GM19351 (cell line): ENCODE measurements at regions not wholly inside any gene's neighbourhood (a gene's known extent, or its start where the extent isn't known, plus 50 kb on each side); places are given as distances from the start of the nearest gene placed in this dataset.

ENCODE experiments used
- ATAC-seq: cut with Tn5 transposase; IDR thresholded peaks from one replicate; pipeline ENCODE4 v1.9.1; 2021; ENCODE audit warnings: mild to moderate bottlenecking, moderate library complexity; ENCODE audit not compliant: unreplicated experiment

DNA sequence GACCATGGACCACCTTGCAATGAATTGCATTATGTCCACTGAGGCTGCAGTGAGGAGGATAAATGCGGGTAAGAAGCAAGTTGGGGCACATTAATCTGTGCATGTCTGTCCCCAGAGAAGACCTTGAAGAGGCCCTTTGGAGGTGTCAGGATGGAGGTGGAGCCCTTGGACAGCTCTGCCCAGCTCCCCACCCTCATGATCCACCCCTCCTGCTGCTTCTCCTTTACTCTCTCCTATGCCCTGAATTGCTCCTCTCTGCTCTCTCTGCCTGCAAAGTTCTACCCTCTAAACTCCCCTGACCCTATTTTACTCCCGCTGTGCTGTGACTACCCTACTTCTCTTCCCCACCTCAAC, 292.4 kb upstream of the USP24 start:
- ATAC-seq: no peak

DNA sequence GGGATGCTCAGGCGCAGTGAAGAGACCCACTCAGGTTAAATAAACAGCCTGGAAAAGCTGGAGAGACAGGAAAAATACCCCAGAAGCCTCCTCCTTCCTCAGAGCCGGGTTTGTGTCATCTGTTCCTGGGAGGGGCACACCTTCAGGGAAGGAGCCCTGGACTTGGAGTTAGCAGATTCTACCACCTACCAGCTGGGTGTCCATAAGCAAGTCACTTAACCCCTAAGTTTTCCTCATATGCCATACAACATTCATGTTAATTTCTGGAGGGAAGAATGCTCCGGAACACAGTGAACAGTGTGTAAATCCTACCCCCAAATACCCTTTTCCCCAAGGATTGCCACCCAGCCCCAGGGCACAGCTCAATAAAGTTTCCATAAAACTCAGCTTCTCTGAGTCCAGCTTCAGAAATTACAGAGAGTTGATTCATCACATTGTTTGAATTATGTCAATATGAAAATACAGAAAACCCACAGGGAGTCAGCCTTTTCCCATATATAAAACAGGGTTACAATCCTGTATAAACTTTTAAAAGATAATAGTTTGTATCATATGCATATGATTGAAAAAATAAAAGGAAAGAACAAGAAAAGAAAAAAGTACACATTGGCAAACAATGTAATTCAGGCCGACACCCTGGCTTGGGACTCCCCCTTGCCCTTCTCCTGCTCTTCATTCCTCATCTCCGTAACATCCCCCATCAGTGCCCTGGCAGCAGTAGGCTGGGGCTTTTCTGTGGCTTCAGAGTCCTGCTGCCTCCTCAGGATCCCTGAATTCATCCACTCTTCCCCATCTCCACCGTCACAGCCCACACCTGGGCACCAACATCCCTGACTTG, 291.8 kb upstream of the USP24 start:
- no peak for ATAC-seq

DNA sequence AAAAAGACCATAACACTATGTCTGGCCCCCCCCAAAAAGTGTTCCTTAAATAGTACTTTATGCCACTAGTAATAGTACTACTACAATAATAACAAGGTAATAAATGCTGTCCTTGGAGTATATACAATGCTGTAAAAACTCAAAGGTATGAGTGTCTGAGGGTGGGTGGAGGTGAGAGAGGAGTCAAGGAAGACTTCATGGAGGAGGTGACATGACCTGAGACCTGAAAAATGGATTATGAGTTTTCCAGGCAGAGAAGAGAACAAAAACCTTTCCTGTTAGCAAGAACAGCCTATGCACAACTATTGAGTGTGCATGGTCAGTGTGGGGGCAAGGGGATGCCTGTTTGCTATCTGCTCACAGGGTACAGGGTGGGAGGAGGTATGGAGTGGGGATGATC, 290.2 kb upstream of the USP24 start:
- ATAC-seq: no peak

DNA sequence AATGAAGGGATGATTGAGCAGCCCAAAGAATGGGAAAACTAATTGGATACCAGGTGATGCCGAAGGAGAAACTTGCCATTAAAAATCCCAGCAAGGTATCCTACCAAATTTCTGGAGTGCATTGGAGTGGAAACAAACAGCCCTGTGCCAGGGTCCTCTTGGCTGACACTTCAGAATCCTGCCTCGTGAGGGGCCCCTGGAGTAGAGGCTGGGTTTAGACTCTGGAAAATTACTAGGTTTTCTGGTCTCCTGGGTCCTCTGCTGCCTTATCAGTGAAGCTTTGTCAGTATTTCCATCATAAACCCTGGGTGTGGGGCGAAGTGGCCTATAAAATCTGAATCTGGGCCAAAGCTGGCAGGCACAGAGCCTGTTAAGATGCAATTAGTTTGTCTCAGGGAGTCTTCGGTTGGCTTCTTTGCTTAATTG, 289.2 kb upstream of the USP24 start:
- no peak for ATAC-seq

DNA sequence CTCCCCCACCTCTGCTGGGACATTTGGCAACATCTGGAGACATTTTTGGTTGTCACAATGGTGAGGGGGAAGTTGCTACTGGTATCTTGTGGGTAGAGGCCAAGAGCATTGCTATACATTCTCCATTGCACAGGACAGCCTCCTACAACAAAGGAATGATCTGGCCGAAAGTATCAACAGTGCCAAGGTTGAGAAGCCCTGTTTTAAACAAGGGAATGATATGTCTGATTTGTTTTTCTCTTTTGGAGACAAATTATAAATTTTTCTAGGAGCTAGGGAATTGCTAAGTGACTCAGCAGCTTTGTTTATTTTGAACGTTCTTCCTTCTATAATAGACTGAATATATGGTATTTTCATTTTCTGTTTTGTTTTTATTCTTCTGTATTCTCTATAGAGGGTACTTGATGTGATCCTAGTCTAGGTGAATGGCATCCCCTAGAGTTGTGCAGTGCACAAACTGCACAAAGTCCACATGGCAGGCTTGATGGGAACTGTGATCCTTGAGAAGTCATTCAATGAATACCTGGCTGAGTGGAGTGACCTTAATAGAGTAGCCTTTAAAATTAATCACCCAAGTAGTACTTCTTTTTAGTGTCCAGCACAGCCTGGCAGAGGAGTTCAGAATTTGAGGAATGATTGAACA, 288.6 kb upstream of the USP24 start:
- no peak for ATAC-seq

DNA sequence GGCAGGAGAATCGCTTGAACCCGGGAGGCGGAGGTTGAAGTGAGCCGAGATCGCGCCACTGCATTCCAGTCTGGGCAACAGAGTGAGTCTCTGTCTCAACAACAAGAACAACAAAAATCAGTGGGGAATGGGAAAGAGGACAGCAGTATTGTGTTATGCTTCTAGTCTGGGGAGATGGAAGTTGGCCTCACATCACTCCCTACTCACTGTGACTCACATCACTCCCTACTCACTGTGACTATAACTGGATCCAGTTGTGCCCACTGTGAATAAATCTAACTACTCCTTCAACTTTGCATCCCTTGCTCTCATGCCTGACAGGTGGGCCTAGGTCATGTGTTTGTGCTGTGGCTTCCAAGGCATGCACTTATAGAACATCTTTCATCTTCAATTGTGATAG, 285.4 kb upstream of the USP24 start:
- ATAC-seq: no peak

DNA sequence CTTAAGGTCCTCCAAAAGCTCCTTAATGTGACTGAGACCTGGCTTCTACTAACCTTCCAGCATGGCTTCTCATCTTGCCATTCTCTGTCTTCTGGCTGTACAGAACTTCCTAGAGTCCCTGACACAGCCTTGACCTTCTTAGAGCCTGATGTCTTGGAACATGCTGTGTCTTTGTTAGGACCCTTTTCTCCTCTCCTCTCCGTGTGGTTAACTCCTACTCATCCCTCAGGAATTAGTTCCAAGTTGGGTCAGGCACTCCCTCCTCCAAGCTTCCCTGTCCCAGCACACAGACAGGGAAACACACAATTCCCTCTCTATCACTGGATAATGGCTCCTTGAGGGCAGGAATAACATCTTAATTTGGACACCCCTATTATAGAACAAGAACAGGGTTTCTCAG, 275.4 kb upstream of the USP24 start:
- ATAC-seq: no peak

DNA sequence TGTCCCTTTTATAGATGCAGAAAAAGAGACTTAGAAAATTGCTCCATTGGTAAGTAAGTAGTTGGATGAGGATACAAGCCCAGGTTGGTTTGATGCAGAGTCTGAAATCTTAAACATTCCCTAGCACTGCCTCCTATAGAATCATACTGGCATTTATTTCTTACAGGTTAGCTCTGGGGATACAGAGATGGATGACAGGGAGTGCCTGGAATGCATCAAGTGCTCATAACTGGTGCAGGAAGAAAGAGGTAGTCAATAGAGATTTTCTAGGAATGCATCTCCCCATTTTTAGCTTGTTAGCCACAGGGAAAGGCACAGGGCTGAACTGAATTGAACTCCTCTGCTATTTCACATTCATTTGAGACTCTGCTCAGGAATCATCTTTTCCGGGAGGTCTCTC, 269.0 kb upstream of the USP24 start:
- no peak for ATAC-seq

DNA sequence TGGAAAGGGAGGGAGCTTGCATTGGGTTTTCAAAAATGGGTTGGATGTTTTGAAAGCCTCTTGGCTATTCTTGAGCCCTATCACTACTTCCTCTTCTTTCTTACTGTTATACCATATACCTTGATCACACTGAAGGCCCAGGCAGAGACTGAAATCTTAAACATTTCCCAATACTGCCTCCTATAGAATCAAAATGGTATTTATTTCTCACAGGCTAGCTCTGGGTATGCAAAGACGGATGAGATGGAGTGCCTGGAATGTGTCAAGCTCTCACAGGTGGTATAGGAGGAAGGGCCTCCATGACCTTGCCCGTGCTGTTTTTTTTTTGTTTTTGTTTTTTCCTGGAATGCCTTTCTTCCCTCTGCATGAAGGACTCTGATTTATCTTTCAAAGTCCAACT, 268.4 kb upstream of the USP24 start:
- no peak for ATAC-seq

DNA sequence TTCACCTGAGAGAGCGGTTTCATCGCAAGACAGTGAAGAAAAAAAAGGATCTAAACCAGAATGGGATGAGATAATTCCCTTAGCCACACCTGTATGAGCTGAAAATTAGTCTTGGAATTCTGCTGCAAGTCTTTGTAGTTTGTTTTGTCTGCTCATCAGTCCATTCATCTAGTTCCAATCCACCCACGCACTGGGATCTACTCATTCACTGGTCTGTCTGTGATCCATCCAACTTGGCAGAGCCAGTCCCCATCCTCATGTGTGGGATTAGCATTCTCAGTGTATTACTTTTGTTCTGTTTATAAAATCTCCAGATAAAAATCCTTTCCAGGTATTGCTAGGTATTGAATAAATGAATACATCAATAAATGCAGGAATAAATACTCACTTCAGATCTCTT, 266.5 kb upstream of the USP24 start:
- no peak for ATAC-seq

DNA sequence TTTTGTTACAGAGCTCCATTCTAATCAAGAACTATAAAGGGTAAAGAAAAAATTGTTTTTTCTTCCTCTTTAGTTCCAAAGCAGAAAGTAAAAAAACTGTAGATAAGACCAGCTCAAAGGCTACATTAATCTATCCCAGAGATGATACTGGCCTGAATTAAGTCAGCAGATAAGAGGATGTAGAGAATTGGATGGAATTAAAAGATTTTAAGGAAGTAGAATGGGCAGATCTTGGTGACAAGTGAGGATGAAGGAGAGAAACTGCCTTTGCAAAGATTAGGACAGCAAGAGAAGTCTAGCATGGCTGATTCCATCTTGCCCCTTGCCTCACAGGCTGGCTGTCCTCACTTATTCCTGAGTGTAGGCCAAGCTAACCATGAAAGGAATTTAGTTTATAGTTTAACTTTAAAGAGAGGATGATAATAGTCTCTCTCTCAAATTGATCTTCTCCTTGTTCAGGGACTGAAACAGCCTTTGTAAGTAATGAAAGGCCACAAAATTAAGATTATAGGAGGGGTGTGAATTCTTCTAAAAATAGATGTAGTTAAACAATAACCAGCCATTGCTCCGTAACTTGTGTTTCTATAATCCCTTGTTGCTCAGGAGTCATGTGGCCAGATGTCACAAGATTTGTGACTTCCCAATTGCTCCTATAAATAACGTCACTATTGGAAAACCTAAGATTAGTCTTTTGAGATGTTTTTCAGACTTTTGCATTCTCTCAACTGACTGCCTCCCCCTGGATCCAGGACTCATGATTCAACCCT, 265.0 kb upstream of the USP24 start:
- no peak for ATAC-seq

DNA sequence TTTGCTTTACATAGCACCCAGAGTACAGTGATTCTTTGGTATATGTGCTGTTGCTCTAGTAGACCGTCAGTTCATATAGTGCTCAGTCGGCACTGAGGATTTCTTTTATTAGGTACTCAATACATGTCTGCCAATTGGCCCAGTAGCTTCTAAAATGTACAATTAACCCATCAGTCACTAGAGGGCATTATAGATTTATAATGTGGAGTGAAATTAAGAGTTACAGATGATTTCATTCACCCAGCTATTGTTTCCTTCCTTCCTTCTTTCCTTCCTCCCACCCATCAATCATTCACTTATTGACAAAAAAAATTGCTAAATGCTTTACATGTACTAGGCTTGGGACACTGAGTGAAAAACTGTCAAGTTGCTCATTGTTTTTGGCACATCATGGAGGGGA, 263.6 kb upstream of the USP24 start:
- no peak for ATAC-seq

DNA sequence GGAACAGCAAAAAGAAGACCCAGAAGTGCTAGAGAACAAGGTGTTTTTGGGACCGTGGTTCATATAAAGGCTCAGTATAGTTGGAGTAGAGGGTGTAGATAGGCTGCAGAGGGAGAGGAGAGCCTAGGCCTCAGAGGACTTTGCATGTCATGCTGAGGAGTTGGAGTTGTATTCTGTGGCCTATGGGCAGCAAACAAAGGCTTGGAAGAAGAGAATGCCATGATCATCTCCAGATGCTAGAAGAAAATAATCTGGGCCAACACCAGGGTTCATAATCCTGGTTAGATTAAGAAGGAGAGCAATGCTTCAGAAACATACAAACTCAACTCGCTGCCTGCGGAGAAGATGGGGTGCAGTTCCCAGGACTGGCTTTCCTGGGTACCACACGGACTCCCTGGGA, 262.8 kb upstream of the USP24 start:
- ATAC-seq: no peak

DNA sequence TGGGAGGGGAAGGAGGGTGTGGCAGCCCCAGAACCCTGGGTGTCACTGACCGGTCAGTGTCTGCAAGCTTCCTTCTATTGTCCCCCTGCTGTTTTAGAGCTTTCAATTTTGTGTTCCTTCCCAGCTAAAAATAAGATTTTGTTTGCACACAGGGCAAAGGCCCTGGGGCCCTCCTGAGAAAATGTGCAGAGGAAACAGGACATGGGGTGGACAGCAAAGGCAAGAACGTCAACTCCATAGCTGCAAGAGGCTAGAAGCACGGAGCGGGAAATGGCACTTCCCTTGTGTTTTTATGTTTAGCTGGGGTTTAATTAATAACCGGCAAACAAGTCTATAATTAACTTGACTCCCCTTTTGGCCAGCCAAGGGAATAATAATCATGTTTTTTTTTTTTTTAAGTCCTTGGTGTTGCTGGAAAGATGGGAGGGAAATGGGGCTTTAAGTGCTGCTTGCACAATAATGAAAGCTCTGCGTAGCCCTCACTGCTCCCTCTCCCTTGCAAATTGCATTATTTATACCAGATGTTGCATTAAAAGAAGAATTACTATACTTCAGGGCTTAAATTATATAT, 261.4 kb upstream of the USP24 start:
- no peak for ATAC-seq

DNA sequence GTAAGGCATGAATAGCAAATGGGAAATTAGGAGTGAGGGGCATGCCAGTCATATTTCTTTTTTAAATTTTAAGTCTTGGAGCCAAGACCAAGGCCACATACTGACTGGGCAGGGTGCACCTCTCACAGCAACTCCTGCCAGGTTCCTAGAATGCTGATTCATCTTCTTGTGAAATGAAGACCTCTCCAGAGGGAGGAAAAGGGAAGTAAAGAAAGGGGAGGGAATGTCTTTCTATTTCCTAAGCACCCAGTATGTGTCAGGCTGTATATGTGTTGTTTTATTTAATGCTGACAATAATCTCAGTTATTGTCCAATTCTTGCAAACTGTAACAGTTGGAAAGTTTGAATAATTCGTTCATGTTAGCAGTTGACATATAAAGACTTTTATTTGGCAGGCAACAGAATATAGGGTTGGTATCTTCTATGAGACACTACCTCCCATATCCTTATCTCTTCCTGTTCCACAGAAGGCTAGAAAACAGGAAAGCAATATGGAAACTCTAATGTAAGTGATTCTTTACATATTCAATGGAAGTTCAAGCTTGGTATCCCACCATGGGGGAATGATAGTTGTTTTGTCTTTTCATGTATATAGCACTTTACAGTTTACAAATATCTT, 259.1 kb upstream of the USP24 start:
- ATAC-seq: no peak

DNA sequence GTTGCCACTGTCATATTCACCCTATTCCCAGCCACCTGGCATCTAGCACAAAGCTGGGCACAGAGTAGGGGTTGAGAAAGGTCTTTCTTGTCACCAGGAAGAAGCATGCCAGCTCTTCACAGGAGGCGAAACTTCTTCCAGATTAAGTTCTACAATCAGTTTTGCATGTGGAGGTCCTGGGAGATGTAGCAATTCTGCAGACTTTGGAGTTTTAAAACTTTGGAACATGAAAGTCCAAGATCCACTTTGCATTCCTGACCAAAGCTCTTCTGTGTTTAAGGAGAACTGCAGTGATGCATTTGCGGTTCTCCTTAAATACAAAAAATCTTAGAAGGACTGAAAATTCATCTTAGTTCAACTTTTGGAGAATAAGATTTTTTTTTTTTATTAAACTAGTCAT, 258.5 kb upstream of the USP24 start:
- ATAC-seq: no peak

DNA sequence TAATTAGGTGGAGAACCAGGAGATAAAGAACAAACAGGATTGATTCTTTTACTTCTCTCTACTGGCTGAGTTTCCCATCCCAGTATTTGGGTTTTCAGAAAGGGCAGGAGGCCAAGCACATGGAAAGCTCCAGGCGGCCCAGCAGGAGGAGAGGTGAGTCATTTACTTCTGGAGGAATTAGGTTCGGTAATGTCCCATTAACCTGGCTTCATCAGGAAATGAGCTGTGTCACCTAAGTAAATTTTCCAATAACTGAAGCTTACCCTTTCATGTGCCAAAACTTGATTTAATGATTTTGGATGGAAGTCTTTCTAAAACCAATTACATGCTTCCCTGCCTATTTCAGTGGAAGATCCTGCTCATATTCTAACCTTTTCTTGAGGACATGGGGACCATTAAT, 257.6 kb upstream of the USP24 start:
- ATAC-seq: no peak

DNA sequence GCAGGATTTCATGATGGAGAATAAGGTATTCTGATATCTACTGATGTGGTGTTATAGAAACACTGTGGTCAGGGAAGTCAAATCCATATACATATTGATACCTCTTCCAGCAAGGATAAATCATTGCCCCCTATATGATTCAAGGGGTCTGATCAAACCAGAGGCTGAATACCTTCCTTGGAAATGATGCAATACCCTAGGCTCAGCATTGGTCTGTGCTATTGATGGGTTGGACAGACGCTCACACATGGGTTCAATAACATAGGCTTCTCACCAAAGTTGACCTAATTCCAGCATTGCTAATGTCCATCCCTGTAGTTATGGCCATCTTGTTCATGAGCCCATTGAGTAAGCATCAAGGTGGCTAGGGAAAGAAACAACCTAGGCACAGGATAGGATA, 257.0 kb upstream of the USP24 start:
- ATAC-seq: no peak

DNA sequence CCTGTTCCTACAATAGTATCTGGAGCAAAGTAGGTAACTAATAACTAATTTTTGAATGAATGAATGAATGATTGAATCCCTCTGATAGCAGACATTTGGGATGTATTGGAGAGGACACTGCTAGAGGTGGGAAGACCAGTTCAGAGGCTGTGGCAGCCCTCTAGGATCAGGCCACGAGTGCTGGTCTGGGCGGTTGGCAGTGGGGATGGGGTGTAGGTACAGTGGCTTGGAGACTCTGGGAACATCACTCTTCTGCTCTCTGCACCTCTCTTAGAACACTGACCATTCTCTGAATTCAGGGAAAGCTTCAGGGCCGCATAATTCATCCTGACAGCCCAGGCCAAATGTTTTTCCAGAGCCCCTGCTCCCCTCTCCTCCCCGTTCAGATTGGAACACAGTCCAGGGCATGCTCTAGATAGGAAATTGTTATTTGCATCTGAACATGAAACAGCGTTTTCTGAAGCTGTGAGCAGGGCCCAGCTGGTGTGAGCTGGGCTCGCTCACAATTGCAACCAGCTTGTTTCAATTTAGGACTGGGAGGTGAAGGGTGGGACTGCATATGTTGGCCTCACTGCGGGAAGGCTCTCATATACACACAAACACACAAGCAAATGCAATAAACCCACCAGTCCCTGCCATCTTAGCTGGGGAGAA, 253.1 kb upstream of the USP24 start:
- ATAC-seq: no peak

DNA sequence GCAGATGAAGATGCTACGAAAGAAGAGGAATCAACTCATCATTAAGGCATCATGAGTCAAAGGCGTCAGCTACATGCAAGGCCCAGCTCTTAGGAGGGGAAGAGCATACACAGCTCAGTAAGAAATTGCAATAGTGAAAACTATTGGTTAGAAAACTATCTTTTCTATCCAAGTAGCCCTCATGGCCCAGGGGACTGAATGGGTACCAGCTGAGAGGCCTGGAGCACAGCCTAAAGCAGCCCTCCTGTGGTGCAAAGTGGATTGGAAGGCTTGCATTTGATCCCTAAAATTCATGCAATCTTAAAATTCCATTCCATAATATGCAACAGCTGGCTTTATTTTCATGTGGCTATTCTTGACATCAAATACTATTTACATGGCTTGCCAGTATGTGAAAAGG, 251.8 kb upstream of the USP24 start:
- no peak for ATAC-seq

DNA sequence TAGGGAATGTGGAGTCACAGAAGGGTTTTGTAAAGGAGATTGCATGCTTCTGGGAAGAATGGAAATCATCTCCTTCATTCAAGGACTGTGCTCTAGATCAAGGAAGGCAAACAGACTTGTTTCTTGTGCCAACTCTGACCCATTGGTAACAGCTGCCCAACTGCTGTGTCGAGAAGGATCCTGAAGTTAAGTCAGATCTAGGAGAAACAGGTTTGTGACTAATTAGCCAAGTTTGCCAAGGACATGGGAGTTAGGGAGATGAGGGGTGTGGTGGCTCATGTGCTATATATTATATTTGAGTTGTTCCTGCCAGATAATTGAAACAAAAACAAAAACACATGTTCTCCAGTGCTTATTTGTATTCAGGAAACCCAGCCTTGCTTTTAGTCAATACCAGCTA, 251.2 kb upstream of the USP24 start:
- ATAC-seq: no peak
